Stimulated activated CD4-positive, alpha-beta T cell treated with anti-CD3 and anti-CD28 coated beads, Interleukin-15, amount 100 ng/mL, for 1 hour (primary cell): ENCODE measurements at regions not wholly inside any gene's neighbourhood (a gene's known extent, or its start where the extent isn't known, plus 50 kb on each side); places are given as distances from the start of the nearest gene placed in this dataset.

ENCODE experiments used
- DNase-seq, 2 donors: peaks; one replicate each; pipeline ENCODE4 v3.0.0-alpha.2; 2020; ENCODE audit warnings: low read depth in 1 of 2, low spot score in 1 of 2

DNA sequence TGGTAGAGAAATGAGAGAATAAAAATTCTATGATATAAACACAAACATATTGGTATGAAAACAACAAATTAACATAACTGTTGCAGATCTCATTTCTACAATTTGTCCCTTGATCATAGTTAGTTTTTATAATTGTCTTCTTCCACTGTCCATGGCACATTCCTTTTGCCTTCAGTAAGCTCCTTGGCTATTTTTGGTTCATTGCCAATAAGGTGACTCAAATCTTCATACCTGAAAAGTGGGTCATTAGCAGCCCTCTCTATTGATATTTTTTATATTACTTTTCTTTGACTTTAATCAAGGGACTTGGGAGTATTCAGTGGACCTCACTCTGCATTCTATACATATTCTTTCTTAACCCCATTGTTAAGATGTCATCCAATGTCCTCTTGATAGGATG is 552.9 kb downstream of the TDRD15 start:
- DNase-seq, result no peak

DNA sequence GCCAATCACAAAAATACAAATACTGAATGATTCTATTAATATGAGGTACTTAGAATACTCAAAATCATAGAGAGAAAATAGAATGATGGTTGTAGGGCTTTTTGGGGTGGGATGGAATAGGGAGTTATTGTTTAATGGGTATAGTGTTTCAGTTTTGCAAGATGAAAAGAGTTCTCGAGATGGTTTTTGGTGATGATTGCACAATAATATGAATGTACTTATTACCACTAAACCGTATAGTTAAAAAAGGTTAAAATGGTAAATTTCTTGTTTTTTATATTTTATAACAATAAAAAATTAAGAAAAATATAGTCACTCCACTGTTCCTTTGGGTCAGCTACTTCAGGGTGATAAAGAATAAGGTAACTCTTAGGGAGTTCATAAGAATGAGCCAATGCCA is 560.1 kb downstream of the TDRD15 start:
- no peak for DNase-seq

GRCh38 chr2:21687589-21687988 is 563.8 kb downstream of the TDRD15 start:
- DNase-seq, result no peak

GRCh38 chr2:21690005-21690404 is 566.2 kb downstream of the TDRD15 start:
- DNase-seq, result no peak

DNA sequence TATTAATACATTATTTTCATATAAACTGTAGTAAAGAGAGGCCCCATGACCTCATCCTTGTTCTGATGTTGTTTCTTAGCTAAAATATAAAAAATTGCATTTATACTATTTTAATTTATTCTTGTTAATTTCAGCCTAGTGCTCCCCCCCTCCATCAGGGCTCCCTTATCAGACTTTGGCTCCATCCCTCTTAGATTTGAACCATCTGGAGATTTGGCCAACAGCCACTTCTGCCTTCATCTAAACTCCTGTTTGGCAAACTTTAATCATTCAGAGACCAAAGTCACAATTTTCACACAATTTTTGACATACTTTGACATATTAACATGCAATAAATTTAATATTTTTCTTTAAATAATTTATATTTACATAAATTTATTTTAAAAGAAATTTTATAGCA is 569.3 kb downstream of the TDRD15 start:
- no peak for DNase-seq

DNA sequence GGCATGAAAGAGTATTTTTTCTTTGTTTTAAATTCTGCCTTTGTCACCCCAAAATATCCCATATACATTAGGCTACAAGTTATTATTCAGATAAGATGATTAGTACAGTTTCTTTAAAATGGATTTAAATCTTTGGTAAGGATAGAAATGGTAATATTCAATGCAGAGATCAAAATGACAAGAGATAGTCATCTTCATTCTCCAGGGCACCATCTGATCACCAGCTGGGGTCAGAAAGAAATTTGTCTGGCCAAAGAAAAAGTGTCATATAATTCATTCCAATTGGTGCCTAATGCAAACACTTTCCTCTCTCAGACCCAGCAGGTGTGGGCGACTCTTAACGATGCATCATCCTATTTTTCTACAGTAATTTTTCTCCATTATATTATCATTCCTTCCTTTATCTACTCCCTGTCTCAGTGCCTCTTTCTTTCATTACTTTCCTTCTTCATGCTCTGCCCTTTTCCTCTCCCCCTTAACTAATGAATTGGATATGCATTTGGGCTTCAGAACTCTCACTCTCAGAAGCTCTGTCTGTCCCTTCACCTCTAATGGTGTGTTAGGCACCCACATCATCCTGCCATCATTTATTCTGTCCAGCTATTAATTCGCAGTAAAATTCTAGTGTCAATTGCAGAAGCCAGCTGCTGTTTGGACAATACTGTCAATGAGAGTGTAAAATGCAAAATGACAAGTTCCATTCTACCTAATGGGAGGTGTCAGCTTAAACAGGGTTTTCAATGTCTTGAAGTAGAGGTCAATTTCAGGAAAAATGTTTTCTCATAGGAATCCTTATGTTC is 570.5 kb downstream of the TDRD15 start:
- no peak for DNase-seq

GRCh38 chr2:21696900-21697299 is 573.1 kb downstream of the TDRD15 start:
- no peak for DNase-seq

- DNase-seq, result no peak
Observed at GRCh38 chr2:21700644-21701043, 576.9 kb downstream of the TDRD15 start.

GRCh38 chr2:21710031-21710430 is 586.3 kb downstream of the TDRD15 start:
- DNase-seq, result no peak

- DNase-seq, result no peak
Observed at GRCh38 chr2:21710496-21710895, 586.7 kb downstream of the TDRD15 start.

GRCh38 chr2:21715887-21716286 is 592.1 kb downstream of the TDRD15 start:
- DNase-seq, result no peak

GRCh38 chr2:21727101-21727500 is 603.3 kb downstream of the TDRD15 start:
- DNase-seq, result no peak

- DNase-seq, result no peak
Observed at GRCh38 chr2:21728133-21728532, 604.4 kb downstream of the TDRD15 start.

- DNase-seq, result no peak
Observed at GRCh38 chr2:21730141-21730540, 606.4 kb downstream of the TDRD15 start.

DNA sequence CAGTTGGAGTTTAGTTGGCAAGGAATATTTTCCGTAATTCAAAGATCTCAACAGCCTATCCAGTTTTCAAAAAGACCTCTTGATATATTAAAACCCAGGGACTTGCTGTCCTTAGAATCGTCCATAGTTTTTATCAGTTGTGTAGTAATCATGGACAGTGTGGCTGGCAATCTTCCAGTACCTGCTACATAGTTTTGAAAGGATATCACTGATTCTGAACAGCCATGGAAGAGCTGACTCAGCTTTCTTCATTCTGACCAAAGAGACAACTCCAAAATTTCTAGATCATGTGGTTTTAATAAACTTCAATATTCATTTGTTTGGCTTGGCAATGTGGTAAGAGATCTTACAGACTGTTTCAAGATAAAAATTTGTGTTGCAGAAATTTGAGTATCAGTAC is 616.7 kb downstream of the TDRD15 start:
- no peak for DNase-seq

DNA sequence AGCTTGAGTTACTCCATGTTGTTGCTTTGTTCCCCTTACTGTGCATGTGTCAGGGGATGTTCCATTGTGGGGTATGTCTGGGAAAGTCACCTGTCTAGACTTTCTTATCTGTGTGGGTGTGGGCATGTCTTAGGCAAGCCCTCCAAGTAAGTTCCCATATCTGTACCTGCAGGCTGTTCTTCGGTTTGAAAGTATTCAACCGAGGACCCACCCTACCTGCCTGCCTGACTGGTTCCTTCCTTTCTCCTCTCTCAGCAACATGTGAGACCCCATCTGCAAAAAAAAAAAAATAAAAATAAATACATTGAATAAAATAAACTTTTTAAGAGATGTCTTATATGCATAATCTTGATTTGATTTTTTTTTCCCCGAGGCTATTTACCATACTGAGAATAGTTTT is 622.7 kb downstream of the TDRD15 start:
- no peak for DNase-seq

- no peak for DNase-seq
Observed at GRCh38 chr2:21748501-21748900, 624.7 kb downstream of the TDRD15 start.

GRCh38 chr2:21754164-21754788 is 630.5 kb downstream of the TDRD15 start:
- no peak for DNase-seq

- DNase-seq, result no peak
Observed at GRCh38 chr2:21757805-21758430, 634.1 kb downstream of the TDRD15 start.

DNA sequence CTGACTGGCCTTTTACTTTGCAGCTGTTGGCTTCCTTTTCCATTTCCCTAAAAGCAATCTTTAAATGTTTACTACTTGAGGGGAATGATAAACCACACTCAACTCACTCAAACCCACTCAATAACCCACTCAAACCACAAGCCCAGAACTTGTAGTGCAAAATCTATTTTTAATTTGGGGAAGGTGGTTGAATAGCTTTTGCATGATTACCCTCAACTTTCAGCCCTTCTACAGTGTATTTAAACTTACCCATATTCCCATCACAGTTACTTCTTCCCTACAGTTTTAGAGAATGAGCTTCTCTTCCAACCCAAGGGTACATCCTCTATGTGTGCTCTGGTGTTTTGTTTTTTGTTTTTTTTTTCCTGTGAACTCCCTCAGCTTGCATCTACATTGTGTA is 636.1 kb downstream of the TDRD15 start:
- no peak for DNase-seq

- DNase-seq, result no peak
Observed at GRCh38 chr2:21761361-21761760, 637.6 kb downstream of the TDRD15 start.

- no peak for DNase-seq
Observed at GRCh38 chr2:21763501-21763900, 639.7 kb downstream of the TDRD15 start.
